ENCODE measurements at regions not wholly inside any gene's neighbourhood (a gene's known extent, or its start where the extent isn't known, plus 50 kb on each side); places are given as distances from the start of the nearest gene placed in this dataset.
"Not testable (repeated sequence)": the region's sequence is repeated elsewhere in the genome, so short reads cannot be mapped to it uniquely, and the experiment has no call there.

- DNase-seq: no peak
Observed at GRCh38 chr2:36035137-36035536, 320.4 kb upstream of the CRIM1 start.

- no peak for DNase-seq
Observed at GRCh38 chr2:36032046-36032445, 323.5 kb upstream of the CRIM1 start.

- DNase-seq: no peak
Observed at GRCh38 chr2:36031471-36031870, 324.1 kb upstream of the CRIM1 start.

GRCh38 chr2:36027616-36028015, 328.0 kb upstream of the CRIM1 start:
- DNase-seq: no peak

- no peak for DNase-seq
Observed at GRCh38 chr2:36013064-36013463, 342.5 kb upstream of the CRIM1 start.

GRCh38 chr2:36006444-36006843, 349.1 kb upstream of the CRIM1 start:
- DNase-seq: no peak

GRCh38 chr2:36002941-36003340, 352.6 kb upstream of the CRIM1 start:
- no peak for DNase-seq

- DNase-seq: no peak
Observed at GRCh38 chr2:35997488-35997887, 358.1 kb upstream of the CRIM1 start.

- DNase-seq: no peak
Observed at GRCh38 chr2:35989503-35989902, 366.1 kb upstream of the CRIM1 start.

- DNase-seq: no peak
Observed at GRCh38 chr2:35989040-35989439, 366.5 kb upstream of the CRIM1 start.

GRCh38 chr2:35986871-35987270, 368.7 kb upstream of the CRIM1 start:
- DNase-seq: no peak

- DNase-seq: no peak
Observed at GRCh38 chr2:35978218-35978617, 377.4 kb upstream of the CRIM1 start.

- DNase-seq: no peak
Observed at GRCh38 chr2:35976611-35977010, 379.0 kb upstream of the CRIM1 start.

GRCh38 chr2:35973737-35974132, 381.8 kb upstream of the CRIM1 start:
- no peak for DNase-seq

GRCh38 chr2:35973132-35973736, 382.3 kb upstream of the CRIM1 start:
- DNase-seq: no peak

- no peak for DNase-seq
Observed at GRCh38 chr2:35963824-35964223, 391.8 kb upstream of the CRIM1 start.

GRCh38 chr2:35963357-35963756, 392.2 kb upstream of the CRIM1 start:
- no peak for DNase-seq

GRCh38 chr2:35962585-35963146, 392.9 kb upstream of the CRIM1 start:
- DNase-seq: no peak

GRCh38 chr2:35960596-35960995, 395.0 kb upstream of the CRIM1 start:
- DNase-seq: no peak

GRCh38 chr2:35957053-35957452, 398.5 kb upstream of the CRIM1 start:
- not testable (repeated sequence) for DNase-seq

- no peak for DNase-seq
Observed at GRCh38 chr2:35946478-35946877, 409.1 kb upstream of the CRIM1 start.

GRCh38 chr2:35938838-35939237, 416.7 kb upstream of the CRIM1 start:
- DNase-seq: no peak

GRCh38 chr2:35933031-35933430, 422.5 kb upstream of the CRIM1 start:
- no peak for DNase-seq

GRCh38 chr2:35932276-35932963, 423.2 kb upstream of the CRIM1 start:
- DNase-seq: no peak

- no peak for DNase-seq
Observed at GRCh38 chr2:35931626-35932025, 424.0 kb upstream of the CRIM1 start.

Measured in activated CD4-positive, CD25-positive, alpha-beta regulatory T cell treated with anti-CD3 and anti-CD28 coated beads, Interleukin-2, amount 50 U/mL, for 72 hours (primary cell).